ENCODE measurements at regions not wholly inside any gene's neighbourhood (a gene's known extent, or its start where the extent isn't known, plus 50 kb on each side); places are given as distances from the start of the nearest gene placed in this dataset.
A peak's percentile ranks its signal among the peaks of the same experiment; 100 is the strongest.

DNA sequence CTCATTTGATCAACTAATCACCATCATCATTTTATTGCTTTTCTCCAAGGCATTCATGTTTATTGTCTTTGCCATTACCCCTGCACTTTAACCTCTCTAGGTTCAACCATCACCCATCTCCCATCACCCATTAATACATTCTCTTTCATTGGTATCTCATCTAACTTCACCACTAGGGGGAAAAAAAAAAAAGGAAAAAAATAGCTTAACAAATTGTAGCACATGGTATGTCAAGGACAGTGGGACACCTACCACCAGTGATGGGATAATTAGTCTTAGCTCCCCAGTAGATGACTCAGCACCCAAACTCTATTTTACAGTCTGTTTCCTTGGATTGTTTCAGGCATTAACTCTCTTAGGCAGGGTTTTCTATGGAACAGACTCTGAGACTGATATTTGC is 1770.2 kb upstream of the MIR17HG start:
- intact Hi-C loops (cut with DNase I) = no loop called here
- no peak for DNase-seq
- ATAC-seq (ENCODE audit: poor library complexity) = no peak

DNA sequence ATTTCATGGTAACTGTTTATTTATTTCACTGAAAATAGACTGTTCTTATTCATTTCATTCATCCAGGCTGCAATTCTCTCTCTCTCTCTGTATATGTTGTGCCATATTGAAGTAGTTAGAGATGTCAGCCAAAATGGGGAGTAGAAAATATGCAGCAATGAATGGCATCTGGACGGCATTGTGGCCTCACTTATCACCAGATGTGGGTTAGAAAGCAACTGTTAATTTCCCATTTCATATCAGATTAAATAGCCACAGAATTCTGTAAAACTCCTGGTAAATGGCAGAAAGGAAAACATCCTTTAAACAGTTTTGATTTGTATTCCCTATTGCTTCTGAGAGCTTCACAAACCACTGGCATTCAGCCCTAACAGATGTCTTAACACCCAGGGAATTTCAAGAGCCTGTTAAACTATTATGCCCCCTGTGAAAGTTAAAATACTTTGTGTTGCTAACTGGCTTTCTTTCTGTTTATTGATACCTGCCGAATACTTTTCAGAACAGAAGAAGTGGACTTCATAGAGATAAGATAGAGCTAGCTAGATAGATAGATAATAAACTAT is 1763.3 kb upstream of the MIR17HG start:
- ATAC-seq (ENCODE audit: poor library complexity) (no peak), DNase-seq (no peak)
- intact Hi-C loops (cut with DNase I) = no loop called here

DNA sequence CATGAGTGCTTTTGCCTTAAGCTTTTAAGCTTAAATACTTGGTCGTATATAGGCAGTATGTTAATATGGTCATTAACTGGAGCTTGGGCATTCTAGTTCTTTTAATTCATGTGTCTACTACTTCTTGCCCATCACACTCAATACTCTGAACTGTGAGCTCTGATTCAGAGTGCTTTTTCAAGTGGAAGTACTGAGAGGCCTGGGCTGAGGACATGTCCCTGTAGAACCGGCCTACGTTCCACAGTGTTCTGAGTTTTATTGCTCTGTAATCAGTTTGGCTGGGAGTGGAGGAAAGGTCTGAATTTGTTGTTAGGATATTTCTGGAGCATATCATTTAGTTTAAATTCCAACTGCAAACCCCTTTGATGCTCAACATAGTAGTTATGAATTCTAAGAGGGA is 1744.8 kb upstream of the MIR17HG start:
- intact Hi-C loops (cut with DNase I) = no loop called here
- DNase-seq (no peak), ATAC-seq (ENCODE audit: poor library complexity) (peak; percentile 65)

DNA sequence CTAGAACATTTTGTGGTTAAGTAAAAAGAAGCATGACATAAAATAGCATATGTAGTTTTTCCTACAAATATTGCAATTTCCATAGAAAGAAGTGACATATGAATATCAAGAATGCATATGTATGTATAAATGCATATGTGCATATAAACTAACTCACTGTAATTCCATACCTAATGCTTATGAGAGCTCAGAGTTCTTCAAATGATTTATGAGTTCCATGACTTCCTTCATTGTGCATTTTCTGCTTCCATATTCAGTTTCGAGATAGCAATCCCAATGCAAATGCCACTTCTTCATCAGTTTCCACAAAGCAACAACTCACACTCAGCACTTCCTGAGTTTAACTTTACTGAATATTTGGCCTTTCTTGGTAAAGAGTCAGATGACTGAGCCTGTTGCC is 1744.3 kb upstream of the MIR17HG start:
- intact Hi-C loops (cut with DNase I) = no loop called here
- DNase-seq = no peak
- ATAC-seq (ENCODE audit: poor library complexity) = no peak

DNA sequence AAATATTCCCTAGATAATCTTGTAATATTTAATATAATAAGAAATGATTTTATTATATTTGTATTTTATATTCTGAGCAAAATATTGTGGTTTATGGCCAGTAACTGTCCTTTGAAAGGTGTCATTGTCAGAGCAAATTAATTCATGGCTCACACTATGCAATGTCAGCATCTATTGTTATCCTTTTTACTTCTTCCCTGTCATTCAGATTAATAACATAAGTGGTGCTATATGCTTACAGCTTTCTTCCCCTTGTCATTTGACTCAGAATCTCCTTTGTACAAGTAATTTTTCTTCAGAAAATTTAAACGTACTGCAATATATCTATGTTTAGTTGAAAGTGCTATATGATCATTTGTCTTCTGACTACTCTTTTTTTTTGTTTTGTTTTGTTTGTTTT is 1738.2 kb upstream of the MIR17HG start:
- no peak for DNase-seq
- intact Hi-C loops (cut with DNase I) = no loop called here
- no peak for ATAC-seq (ENCODE audit: poor library complexity)

DNA sequence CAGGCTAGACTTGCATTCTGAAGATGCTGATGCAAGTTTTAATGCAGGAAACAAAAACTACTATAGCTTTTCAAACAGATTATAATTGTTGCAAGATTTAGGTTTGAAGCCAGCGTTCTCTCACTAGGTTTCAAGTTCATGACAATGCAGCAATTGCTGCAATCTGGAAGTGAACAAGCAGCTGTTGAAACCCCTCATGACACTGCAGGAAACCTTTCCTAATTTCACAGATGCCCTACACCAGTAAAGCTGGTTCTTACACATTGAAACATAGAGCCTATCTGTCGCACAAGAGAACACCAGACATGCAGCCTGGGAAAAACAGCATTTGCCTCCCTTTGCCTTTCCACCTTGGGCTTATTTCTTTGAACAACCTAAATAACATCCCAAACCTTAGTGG is 1737.2 kb upstream of the MIR17HG start:
- no peak for ATAC-seq (ENCODE audit: poor library complexity)
- no peak for DNase-seq
- intact Hi-C loops (cut with DNase I) = no loop called here

DNA sequence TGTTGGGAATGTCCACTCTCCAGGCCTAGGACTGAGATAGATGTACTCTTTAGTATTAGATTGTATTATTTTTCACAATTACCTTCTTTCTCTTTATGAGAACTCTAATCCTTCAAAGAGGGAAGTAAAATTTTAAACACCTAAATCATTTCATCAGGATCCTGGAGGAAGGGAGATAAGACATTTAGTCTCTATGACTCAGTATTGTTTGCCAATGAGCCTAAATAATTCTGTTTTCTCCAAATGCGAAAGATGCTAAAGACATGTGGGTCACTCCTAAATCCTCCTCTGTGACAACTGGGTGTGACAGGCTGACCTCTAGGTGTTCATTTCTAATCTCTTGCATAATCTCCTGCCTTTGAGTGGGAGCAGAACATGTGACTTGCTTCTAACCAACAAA is 1736.6 kb upstream of the MIR17HG start:
- DNase-seq (no peak), ATAC-seq (ENCODE audit: poor library complexity) (no peak)
- intact Hi-C loops (cut with DNase I) = no loop called here

DNA sequence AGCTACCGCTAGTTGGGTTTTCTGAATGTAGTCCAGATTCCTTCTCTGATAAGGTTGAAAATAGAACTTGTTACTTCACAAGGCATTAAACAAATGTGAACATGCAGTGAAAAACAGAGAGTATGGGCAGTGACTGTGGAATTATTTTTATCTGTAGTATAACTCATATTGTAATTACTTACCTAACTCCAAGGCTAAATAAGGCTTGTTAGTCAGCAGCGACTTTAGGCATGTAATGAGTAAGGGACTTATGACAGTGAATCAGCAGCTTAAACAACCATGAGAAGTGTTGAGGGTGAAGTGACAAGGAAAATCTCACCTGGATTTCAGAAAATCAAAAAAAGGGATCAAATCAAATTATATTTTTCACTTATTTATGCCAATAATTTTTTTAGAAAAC is 1719.5 kb upstream of the MIR17HG start:
- ATAC-seq (ENCODE audit: poor library complexity) (no peak), DNase-seq (no peak)
- intact Hi-C loops (cut with DNase I) = no loop called here

DNA sequence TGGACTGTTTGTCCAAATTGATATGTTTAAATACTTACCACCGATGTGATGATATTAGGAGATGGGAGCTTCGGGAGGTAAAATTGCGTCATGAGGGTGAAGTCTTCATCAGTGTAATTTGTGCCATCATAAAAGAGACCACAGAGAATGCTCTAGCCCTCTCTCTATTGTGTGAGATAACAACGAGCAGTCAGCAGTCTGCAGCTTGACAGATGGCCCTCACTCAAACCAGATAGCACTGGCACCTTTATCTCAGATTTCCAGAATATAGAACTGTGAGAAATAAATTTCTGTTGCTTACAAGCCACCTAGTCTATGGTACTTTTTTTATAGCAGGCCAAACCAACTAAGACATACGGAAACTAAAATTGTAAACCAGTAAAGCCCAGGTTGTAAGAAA is 1718.9 kb upstream of the MIR17HG start:
- intact Hi-C loops (cut with DNase I) = no loop called here
- no peak for DNase-seq
- ATAC-seq (ENCODE audit: poor library complexity) = no peak

DNA sequence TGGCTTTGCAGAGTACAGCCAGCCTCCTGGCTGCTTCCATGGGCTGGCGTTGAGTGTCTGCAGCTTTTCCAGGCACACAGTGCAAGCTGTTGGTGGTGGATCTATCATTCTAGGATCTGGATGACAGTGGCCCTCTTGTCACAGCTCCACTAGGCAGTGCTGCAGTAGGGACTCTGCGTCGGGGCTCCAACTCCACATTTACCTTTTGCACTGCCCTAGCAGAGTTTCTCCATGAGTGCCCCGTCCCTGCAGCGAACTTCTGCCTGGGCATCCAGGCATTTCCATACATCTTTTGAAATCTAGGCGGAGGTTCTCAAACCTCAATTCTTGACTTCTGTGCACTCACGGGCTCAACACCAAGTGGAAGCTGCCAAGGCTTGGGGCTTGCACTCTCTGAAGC is 1697.3 kb upstream of the MIR17HG start:
- no peak for ATAC-seq (ENCODE audit: poor library complexity)
- intact Hi-C loops (cut with DNase I) = no loop called here
- DNase-seq = no peak

DNA sequence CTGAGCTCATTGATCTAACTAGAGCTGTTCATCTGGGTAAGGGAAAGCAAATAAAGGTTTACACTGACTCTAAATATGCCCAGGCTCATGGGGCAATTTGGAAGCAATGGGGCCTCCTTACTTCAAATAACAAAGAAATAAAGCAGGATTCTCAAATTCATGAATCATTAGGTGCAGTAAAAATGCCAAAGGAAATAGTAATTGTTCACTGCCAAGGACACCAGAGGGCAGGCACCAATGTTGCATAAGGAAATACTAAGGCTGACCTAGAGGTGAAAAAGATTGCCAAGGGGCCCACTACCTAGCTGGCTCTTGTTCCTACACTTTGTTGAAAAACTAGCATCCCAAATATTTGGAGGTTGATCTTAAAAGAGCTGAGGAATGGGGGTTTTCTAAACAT is 1686.7 kb upstream of the MIR17HG start:
- DNase-seq = no peak
- intact Hi-C loops (cut with DNase I) = no loop called here
- ATAC-seq (ENCODE audit: poor library complexity) = no peak

DNA sequence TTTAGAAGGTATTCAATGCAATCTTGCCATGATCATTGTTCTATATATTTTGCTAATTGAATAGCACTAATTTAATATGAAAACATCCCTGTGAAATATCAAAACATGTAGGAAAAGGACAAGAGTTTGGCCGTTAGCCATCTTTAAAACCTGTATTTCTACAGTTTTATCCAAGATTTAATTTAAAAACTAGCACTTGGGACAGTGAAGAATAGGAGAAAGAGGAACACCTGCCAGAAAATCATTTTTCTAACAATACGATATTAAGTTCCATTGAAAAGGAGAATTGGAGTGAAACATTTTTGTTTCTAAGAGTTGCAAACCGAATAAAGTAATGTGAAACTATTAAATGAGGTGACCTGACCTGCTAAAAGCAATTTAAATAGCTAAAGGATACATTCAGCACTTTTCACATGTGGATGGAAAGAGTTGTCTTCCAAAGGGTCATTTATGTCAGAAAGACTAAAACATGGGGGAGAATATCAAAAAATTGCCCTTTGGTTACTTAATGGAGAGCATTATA is 1673.6 kb upstream of the MIR17HG start:
- no peak for DNase-seq
- intact Hi-C loops (cut with DNase I) = no loop called here
- no peak for ATAC-seq (ENCODE audit: poor library complexity)

DNA sequence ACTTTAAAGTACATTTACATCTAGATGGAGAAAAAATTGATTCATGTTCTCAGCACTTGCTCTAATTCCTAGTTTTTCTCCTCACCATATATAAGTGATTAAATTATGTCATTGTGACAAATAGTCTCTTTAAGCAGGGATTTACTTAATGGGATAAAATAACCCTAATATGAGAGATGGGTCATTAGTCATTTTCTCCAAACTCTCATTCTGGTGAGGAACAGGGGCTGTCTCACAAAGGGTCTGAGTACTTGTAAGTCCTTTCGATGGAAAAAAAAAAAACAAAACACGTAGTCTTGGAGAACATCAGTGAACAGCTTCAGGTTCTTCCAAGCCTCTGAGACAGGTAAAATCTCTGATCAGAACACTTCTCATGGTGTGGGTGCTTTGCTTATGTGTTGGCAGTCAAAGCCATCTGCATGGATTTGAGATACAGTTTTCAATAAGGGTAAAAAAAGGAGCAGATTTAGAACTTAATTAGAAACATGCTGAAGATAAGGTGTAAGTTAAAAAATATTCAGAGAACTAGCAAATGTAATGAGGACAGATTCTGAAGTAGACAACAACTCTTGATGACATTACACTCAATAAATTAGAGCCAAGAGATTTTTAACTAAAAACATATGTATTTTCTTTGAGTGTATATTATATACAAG is 1668.9 kb upstream of the MIR17HG start:
- ATAC-seq (ENCODE audit: poor library complexity) (no peak), DNase-seq (no peak)
- intact Hi-C loops (cut with DNase I) = no loop called here

DNA sequence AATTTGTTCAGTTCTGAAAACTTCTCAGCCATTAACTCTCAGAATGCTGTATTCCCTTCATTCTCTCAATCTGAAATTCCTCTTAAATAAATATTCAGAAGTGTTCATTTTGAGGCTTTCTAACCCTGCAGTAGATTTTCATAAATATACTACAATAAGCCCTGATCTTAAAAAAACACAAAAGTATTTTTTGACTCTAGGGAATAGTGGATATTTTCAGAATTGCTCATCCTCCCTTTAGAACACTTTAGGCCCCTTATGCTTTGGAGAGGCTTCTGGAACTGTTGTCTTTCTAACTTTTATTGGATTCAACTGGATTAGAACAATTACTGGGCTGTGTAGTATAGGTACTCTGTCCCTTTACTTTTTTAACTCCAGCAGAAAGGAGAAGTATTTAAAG is 1662.6 kb upstream of the MIR17HG start:
- ATAC-seq (ENCODE audit: poor library complexity) = no peak
- intact Hi-C loops (cut with DNase I) = no loop called here
- no peak for DNase-seq

DNA sequence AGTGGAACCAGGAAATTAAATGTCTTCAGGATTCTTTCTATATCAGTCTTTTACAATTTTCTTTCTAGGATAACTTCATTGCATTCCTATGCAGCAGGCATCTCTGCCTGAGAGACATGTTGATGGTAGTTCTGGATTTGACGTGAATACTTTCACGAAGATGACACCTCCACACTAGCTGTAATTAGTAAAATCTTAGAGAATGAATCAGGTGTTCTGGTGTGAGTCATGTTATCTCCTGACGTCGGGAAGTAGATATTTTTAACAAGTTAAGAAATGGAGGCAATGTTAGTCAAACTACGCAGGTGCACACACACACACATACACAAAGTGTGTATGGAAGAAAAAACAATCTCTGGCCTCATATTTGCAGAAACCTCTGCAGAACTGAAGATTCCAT is 1661.3 kb upstream of the MIR17HG start:
- ATAC-seq (ENCODE audit: poor library complexity) = no peak
- no peak for DNase-seq
- intact Hi-C loops (cut with DNase I) = no loop called here

DNA sequence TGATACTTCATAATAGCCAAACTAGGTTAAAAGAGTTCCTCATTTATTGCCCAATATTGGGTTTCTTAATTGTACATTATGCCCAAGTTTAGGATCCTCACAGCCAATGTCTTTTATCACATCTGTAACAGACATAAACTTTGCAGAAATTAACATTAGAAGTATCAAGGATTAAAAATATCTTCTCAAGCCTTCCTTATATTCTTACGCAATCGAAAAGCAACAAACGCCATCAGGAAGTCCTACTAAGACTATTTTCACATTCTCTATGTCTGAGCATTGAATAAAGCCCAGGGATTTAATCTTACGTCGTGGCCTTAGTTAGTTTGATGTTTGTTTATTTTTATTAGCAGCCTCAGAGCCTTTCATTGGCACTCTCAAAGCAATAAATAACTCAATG is 1660.4 kb upstream of the MIR17HG start:
- ATAC-seq (ENCODE audit: poor library complexity) = no peak
- no peak for DNase-seq

DNA sequence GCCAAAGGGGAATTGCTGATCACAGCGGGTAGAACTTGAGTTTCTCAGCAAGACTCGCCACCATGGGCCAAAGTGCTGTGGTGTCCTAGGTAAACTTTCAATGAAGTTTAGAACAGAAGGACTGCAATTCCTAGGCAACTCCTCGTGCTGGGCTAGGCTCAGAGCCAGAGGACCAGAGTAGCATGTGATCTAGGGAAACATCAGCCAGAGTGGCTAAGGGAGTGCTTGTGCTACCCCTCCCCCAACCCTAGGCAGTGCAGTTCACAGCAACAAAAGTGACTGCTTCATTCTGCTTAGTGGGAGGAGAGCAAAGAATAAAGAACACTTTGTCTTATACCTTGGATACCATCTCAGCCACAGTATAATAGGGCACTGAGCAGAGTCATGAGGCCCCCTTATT is 1658.6 kb upstream of the MIR17HG start:
- intact Hi-C loops (cut with DNase I) = no loop called here
- DNase-seq = peak; percentile 42
- peak; percentile 85 for ATAC-seq (ENCODE audit: poor library complexity)

More for the DNA sequence above, 1660.4 kb upstream of the MIR17HG start:
- intact Hi-C loops (cut with DNase I) = no loop called here

DNA sequence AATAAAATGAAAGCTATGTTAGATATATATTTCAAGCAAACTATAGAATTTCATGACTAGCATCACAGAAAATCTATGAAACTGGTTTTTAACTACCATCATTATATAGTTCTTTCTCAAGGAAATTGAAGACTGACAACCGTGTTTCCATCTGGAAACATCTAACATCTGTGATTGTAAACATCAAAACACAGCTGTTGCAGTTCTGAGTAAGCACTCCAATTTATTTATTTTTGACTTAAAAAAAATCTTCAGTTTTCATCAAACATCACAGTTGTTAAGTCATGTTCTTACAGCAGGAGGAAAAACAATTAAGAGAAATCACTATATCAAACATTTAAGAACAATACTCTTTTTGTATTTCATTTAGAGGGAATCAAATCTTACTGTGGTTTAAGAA is 1653.0 kb upstream of the MIR17HG start:
- intact Hi-C loops (cut with DNase I) = no loop called here
- ATAC-seq (ENCODE audit: poor library complexity) = no peak
- DNase-seq = no peak

DNA sequence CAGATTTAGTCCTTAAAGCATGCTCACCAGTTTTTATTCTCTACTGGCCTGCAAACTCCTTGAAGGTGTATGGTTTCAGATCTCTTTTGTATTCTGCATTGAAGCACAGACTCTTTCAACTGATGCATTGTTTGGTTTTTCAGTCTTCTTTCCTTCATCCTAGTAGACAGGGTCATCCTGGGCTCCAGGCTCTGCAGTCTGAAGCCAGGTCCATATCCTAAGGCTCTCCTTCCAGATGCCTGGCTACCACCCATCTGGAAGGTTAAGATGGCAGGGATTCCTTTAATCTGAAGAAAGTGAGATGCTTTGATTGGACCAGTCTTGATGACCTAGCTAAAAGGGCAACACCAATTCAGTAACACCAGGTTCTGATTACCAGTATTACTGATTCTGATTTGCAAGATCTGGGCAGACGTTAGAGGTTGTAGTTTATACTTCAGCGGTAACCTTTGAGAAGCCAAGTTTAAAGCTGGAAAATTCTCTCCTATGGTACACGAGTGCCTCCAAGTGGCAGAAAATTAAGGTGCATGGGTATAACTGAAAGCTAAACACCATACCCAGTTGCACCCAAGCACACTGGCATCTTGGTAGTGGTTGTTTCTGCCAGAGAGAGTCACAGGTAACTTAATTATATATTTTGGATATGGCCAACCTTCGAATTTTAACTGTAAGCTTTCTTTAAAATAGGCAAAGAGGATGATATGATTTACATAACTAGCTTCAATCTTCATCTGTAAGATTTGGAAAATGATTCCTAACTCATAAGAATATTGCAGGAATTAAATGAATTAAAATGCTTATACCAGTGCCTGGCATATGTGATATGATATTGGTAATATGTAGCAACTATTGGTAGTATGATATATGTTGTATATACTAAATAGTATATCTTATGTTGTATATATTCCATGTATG is 1651.9 kb upstream of the MIR17HG start:
- intact Hi-C loops (cut with DNase I) = no loop called here
- DNase-seq (no peak), ATAC-seq (ENCODE audit: poor library complexity) (peak; percentile 75)

DNA sequence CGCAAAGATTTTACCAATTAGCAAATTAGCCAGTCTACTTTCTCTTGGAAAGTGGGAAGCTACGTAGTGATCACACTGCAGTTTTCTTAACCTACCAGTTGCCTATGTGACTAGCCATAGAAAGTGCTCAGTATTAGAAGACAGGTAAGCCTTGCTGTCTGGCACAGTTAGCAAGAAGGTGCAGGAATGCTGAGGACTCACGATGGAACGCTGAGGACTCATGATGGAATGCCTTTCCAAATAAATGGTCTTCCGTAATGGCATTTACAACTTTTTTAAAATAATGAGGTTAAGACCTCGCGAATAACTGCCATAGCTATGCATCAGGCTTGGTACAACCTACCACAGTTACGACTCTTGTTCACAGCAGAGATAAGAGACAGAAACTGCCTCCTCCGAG is 1645.6 kb upstream of the MIR17HG start:
- intact Hi-C loops (cut with DNase I) = no loop called here
- no peak for DNase-seq
- no peak for ATAC-seq (ENCODE audit: poor library complexity)

All from Right ventricle myocardium superior (tissue), 1 donor.